HG02763 (cell line): ENCODE measurements at regions not wholly inside any gene's neighbourhood (a gene's known extent, or its start where the extent isn't known, plus 50 kb on each side); places are given as distances from the start of the nearest gene placed in this dataset.

Experiments
- ATAC-seq: cut with Tn5 transposase; IDR thresholded peaks from one replicate; pipeline ENCODE4 v1.9.1; 2021; ENCODE audit warnings: mild to moderate bottlenecking, moderate library complexity; ENCODE audit not compliant: unreplicated experiment

- ATAC-seq: no peak
Observed at GRCh38 chr17:71229070-71229469, 891.8 kb upstream of the SOX9 start.

- no peak for ATAC-seq
Observed at GRCh38 chr17:71232801-71233559, 887.8 kb upstream of the SOX9 start.

GRCh38 chr17:71234349-71234748, 886.5 kb upstream of the SOX9 start:
- ATAC-seq: no peak

- ATAC-seq: no peak
Observed at GRCh38 chr17:71237903-71238538, 882.8 kb upstream of the SOX9 start.

GRCh38 chr17:71247441-71248015, 873.3 kb upstream of the SOX9 start:
- ATAC-seq: no peak

- ATAC-seq: no peak
Observed at GRCh38 chr17:71251276-71251675, 869.5 kb upstream of the SOX9 start.

- ATAC-seq: no peak
Observed at GRCh38 chr17:71251951-71252350, 868.9 kb upstream of the SOX9 start.

- no peak for ATAC-seq
Observed at GRCh38 chr17:71252436-71252835, 868.4 kb upstream of the SOX9 start.

- ATAC-seq: no peak
Observed at GRCh38 chr17:71257096-71257495, 863.7 kb upstream of the SOX9 start.

- no peak for ATAC-seq
Observed at GRCh38 chr17:71260366-71260940, 860.4 kb upstream of the SOX9 start.

GRCh38 chr17:71262586-71262985, 858.2 kb upstream of the SOX9 start:
- no peak for ATAC-seq

GRCh38 chr17:71267668-71268067, 853.2 kb upstream of the SOX9 start:
- no peak for ATAC-seq

GRCh38 chr17:71269201-71269600, 851.6 kb upstream of the SOX9 start:
- no peak for ATAC-seq

GRCh38 chr17:71273441-71273840, 847.4 kb upstream of the SOX9 start:
- ATAC-seq: no peak

- ATAC-seq: no peak
Observed at GRCh38 chr17:71276079-71276478, 844.7 kb upstream of the SOX9 start.

GRCh38 chr17:71283486-71283885, 837.3 kb upstream of the SOX9 start:
- no peak for ATAC-seq

- no peak for ATAC-seq
Observed at GRCh38 chr17:71284032-71284755, 836.6 kb upstream of the SOX9 start.

GRCh38 chr17:71286625-71287024, 834.2 kb upstream of the SOX9 start:
- ATAC-seq: no peak

GRCh38 chr17:71287071-71287823, 833.6 kb upstream of the SOX9 start:
- no peak for ATAC-seq

- ATAC-seq: no peak
Observed at GRCh38 chr17:71292006-71292405, 828.8 kb upstream of the SOX9 start.

GRCh38 chr17:71296005-71296404, 824.8 kb upstream of the SOX9 start:
- ATAC-seq: no peak
